Parathyroid adenoma (tissue), 2 donors: ENCODE measurements at regions not wholly inside any gene's neighbourhood (a gene's known extent, or its start where the extent isn't known, plus 50 kb on each side); places are given as distances from the start of the nearest gene placed in this dataset.
"Not testable (repeated sequence)": the region's sequence is repeated elsewhere in the genome, so short reads cannot be mapped to it uniquely, and the experiment has no call there.

Experiments used
- H2AFZ ChIP-seq: fragments of 300-600 bp; sonication (generic); one replicate; pipeline ENCODE4 v1.7.0; 2017; ENCODE audit warnings: antibody characterized with exemption, mild to moderate bottlenecking
- H3K27ac ChIP-seq: fragments of 300-600 bp; sonication (generic); one replicate; pipeline ENCODE4 v1.7.0; 2017
- H3K27me3 ChIP-seq: fragments of 300-600 bp; sonication (generic); one replicate; pipeline ENCODE4 v1.7.0; 2017; ENCODE audit warnings: low read length; ENCODE audit not compliant: control insufficient read depth, insufficient read depth
- H3K36me3 ChIP-seq: fragments of 300-600 bp; sonication (generic); one replicate; pipeline ENCODE4 v1.7.0; 2017; ENCODE audit warnings: low read length; ENCODE audit not compliant: control insufficient read depth, insufficient read depth
- H3K4me1 ChIP-seq: fragments of 300-600 bp; sonication (generic); one replicate; pipeline ENCODE4 v1.7.0; 2017; ENCODE audit warnings: control low read depth
- H3K4me2 ChIP-seq: fragments of 300-600 bp; sonication (generic); one replicate; pipeline ENCODE4 v1.7.0; 2017; ENCODE audit warnings: low read length
- H3K4me3 ChIP-seq: fragments of 300-600 bp; sonication (generic); one replicate; pipeline ENCODE4 v1.7.0; 2017; ENCODE audit warnings: low read depth, low read length
- H3K79me2 ChIP-seq: fragments of 300-600 bp; sonication (generic); one replicate; pipeline ENCODE4 v1.7.0; 2017; ENCODE audit warnings: control low read depth
- H3K9ac ChIP-seq: fragments of 300-600 bp; sonication (generic); one replicate; pipeline ENCODE4 v1.7.0; 2017; ENCODE audit warnings: mild to moderate bottlenecking
- H3K9me3 ChIP-seq: fragments of 300-600 bp; sonication (generic); one replicate; pipeline ENCODE4 v1.7.0; 2017; ENCODE audit warnings: low read length; ENCODE audit not compliant: control insufficient read depth
- TF ChIP-seq, protein P1 (sequence below): fragments of 300-600 bp; sonication (generic); IDR thresholded peaks from one replicate; pipeline ENCODE4 v1.7.0; 2017; ENCODE audit warnings: antibody characterized with exemption, mild to moderate bottlenecking
- donor health status: primary hyperparathyroidism.

DNA sequence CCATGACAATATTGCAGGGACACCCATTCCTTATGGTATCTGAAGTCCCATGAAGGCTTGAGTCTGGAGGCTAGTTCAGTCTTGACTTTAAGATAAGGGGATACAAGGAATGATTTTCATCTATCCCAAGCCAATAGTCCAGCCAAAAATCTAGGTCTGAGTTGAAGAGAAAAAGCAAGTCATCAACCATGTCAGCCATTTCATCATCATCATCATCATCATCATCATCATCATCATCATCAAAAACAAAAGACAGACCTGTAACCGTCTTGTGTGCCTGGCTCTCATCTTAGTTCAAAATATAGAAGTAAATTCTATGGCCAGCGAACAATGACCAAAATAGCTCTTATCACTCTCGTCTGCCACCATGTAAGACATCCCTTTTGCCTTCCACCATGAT lies 59.5 kb upstream of the FAM90A26 start:
- not testable (repeated sequence) for H3K27ac ChIP-seq, H3K79me2 ChIP-seq, H2AFZ ChIP-seq, H3K4me2 ChIP-seq, H3K4me3 ChIP-seq, H3K36me3 ChIP-seq, H3K9me3 ChIP-seq, H3K27me3 ChIP-seq, H3K4me1 ChIP-seq, H3K9ac ChIP-seq

DNA sequence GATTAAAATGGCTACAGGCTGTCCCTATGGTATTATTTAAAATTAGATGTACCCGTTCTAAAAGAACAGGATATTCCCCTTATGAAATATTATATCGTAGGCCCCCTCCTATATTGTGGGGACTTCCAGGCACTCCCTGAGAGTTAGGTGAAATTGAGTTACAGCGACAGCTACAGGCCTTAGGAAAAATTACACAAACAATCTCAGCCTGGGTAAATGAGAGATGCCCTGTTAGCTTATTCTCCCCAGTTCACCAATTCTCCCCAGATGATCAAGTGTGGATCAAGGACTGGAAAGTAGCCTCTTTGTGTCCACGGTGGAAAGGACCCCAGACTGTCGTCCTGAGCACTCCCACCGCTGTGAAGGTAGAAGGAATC lies 67.1 kb upstream of the FAM90A26 start:
- Histone ChIP-seq H3K4me3 (peak overlapping the region; percentile 44), H2AFZ (peak overlapping the region; percentile 7), H3K27ac (peak overlapping the region; percentile 94), H3K4me2 (peak overlapping the region; percentile 61)
- H3K79me2 ChIP-seq, H3K4me1 ChIP-seq, H3K9ac ChIP-seq, H3K27me3 ChIP-seq, H3K9me3 ChIP-seq, H3K36me3 ChIP-seq: not testable (repeated sequence)
- TF ChIP-seq, protein P1, sequence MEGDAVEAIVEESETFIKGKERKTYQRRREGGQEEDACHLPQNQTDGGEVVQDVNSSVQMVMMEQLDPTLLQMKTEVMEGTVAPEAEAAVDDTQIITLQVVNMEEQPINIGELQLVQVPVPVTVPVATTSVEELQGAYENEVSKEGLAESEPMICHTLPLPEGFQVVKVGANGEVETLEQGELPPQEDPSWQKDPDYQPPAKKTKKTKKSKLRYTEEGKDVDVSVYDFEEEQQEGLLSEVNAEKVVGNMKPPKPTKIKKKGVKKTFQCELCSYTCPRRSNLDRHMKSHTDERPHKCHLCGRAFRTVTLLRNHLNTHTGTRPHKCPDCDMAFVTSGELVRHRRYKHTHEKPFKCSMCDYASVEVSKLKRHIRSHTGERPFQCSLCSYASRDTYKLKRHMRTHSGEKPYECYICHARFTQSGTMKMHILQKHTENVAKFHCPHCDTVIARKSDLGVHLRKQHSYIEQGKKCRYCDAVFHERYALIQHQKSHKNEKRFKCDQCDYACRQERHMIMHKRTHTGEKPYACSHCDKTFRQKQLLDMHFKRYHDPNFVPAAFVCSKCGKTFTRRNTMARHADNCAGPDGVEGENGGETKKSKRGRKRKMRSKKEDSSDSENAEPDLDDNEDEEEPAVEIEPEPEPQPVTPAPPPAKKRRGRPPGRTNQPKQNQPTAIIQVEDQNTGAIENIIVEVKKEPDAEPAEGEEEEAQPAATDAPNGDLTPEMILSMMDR: peak; percentile 48

DNA sequence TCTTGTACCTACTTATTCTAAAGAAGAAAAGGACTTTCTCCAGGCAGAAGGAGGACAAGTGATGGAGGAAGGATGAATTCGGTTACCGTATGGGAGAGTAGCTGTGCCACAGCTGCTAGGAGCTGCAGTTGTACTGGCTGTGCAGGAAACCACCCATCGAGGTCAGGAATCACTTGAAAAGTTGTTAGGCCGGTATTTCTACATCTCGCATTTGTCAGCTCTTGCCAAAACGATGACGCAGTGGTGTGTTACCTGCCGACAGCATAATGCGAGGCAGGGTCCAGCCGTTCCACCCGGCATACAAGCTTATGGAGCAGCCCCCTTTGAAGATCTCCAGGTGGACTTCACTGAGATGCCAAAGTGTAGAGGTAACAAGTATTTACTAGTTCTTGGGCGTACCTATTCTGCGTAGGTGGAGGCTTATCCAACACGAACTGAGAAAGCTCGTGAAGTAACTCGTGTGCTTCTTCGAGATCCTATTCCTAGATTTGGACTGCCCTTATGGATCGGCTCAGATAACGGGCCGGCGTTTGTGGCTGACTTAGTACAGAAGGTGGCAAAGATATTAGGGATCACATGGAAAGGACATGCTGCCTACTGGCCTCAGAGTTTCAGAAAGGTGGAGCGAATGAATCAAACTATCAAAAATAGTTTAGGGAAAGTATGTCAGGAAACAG lies 67.6 kb upstream of the FAM90A26 start:
- H3K4me2 ChIP-seq: peak overlapping the region; percentile 64
- H3K4me1 ChIP-seq, H3K36me3 ChIP-seq, H3K9ac ChIP-seq, H3K27me3 ChIP-seq, H3K9me3 ChIP-seq, H3K79me2 ChIP-seq: not testable (repeated sequence)
- peak overlapping the region; percentile 94 for H3K27ac ChIP-seq
- peak overlapping the region; percentile 7 for H2AFZ ChIP-seq
- H3K4me3 ChIP-seq: peak overlapping the region; percentile 44

DNA sequence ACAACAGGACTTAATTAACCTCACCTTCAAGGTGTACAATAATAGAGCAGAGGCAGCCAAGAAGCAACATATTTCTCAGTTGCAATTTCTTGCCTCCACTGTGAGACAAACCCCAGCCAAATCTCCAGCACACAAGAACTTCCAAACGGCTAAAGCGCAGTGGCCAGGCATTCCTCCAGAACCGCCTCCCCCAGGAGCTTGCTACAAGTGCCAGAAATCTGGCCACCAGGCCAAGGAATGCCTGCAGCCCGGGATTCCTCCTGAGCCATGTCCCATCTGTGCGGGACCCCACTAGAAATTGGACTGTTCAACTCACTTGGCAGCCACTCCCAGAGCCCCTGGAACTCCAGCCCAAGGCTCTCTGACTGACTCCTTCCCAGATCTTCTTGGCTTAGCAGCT lies 73.9 kb upstream of the FAM90A26 start:
- H3K27ac ChIP-seq, H3K9me3 ChIP-seq, H3K27me3 ChIP-seq, H3K79me2 ChIP-seq, H2AFZ ChIP-seq, H3K9ac ChIP-seq, H3K4me2 ChIP-seq, H3K36me3 ChIP-seq, H3K4me3 ChIP-seq, H3K4me1 ChIP-seq: not testable (repeated sequence)

DNA sequence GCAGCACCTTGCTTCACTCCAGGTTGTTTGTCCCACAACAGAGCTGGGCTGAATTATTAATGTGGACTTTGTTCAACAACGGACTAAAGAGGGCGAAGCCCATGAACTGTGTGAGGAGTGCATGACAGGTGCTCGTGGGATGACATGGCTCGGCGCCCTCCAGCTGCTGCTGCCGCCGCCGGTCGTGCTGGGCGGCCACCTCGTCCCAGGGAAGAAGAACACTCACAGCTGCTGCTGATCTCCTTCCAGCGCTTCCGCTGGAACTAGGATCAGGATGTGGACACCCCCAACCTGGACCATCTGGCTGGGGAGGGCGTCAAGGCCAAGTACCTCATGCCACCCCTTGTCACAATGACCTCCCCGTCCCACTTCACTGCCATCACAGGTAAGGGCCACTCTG lies 91.4 kb upstream of the FAM90A26 start:
- H3K27me3 ChIP-seq, H3K27ac ChIP-seq, H3K4me2 ChIP-seq, H3K4me3 ChIP-seq, H3K9me3 ChIP-seq, H3K4me1 ChIP-seq, H2AFZ ChIP-seq, H3K36me3 ChIP-seq, H3K79me2 ChIP-seq, H3K9ac ChIP-seq: not testable (repeated sequence)

DNA sequence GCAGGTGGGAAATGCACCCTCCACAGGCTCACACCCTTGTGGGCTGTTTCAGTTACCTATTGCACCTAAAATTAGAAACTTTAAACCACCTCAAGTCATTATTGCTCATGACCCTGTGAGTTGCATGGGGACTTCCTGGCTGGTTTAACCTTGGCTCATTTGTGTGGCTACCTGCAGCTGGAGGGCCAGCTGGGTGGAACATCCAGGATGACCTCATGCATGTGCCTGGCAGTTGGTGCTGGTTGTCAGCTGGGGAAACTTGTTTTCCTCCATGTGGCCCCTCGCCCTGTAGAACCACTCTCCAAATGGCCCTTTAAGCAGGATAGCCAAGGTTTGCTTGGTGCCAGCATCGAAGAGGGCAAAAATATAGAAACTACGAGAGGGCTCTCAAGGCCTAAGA lies 93.2 kb upstream of the FAM90A26 start:
- H3K4me3 ChIP-seq, H3K9ac ChIP-seq, H3K9me3 ChIP-seq, H3K4me2 ChIP-seq, H3K36me3 ChIP-seq, H3K79me2 ChIP-seq, H3K4me1 ChIP-seq, H2AFZ ChIP-seq, H3K27me3 ChIP-seq, H3K27ac ChIP-seq: not testable (repeated sequence)

DNA sequence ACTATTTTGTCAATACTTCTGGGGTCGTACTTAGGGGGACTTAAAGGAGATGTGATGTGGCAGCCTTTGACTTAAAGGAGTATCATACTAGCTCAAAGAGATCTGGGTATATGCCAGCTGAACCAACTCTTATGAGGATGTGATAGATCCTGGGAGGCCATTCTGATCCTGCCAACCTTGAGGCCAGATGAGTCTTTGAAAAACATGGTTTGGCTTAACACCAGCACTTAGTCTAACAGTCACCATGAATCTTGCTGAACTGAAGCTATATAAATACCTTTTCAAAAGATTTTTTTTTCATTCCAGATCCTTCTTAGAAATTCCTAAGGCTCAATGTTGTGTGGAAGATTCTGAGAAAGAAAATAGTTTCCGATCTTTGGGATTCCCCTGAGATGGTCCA lies 93.7 kb upstream of the FAM90A26 start:
- not testable (repeated sequence) for H3K4me1 ChIP-seq

DNA sequence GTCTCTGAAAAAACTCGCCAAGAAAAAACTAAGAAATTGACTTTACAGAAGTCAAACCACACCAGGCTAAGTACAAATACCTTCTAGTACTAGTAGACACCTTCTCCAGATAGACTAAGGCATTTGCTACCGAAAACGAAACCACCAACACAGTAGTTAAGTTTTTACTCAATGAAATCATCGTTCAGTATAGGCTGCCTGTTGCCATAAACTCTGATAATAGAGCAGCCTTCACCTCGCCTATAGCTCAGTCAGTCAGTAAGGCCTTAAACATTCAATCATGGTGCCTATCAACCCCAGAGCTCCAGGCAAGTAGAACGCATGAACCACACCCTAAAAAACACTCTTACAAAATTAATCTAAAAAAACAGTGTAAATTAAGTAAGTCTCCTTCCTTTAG lies 96.8 kb upstream of the FAM90A26 start:
- H3K4me2 ChIP-seq: peak overlapping the region; percentile 53
- H2AFZ ChIP-seq, H3K27me3 ChIP-seq, H3K36me3 ChIP-seq, H3K9ac ChIP-seq, H3K79me2 ChIP-seq, H3K4me3 ChIP-seq, H3K4me1 ChIP-seq, H3K9me3 ChIP-seq: not testable (repeated sequence)
- H3K27ac ChIP-seq: peak overlapping the region; percentile 98

More for the DNA sequence above, 93.7 kb upstream of the FAM90A26 start:
- H3K4me3 ChIP-seq, H3K27me3 ChIP-seq, H3K4me2 ChIP-seq, H3K79me2 ChIP-seq, H3K9ac ChIP-seq, H3K27ac ChIP-seq, H3K36me3 ChIP-seq, H3K9me3 ChIP-seq, H2AFZ ChIP-seq: not testable (repeated sequence)

DNA sequence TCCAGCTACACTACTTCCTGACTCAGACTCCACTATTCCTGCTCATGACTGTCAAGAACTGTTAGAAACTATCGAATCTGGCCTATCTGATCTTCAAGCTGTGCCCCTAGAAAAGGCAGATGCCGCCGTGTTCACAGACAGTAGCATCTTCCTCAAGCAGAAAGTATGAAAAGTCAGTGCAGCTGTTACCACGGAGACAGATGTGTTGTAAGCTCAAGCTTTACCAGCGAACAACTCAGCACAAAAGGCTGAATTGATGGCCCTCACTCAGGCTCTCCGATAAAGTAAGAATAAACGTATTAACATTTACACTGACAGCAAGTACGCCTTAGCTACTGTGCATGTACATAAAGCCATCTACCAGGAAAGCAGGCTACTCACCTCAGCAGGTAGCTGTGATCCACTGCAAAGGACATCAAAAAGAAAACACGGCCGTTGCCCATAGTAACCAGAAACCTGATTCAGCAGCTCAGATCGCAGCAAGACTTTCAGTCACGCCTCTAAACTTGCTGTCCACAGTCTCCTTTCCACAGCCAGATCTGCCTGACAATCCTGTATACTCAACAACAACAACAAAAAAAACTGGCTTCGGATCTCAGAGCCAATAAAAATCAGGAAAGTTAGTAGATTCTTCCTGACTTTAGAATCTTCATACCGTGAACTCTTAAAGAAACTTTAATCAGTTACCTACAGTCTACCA lies 97.5 kb upstream of the FAM90A26 start:
- H3K4me1 ChIP-seq, H3K36me3 ChIP-seq, H3K9ac ChIP-seq, H2AFZ ChIP-seq, H3K27me3 ChIP-seq, H3K79me2 ChIP-seq, H3K9me3 ChIP-seq: not testable (repeated sequence)
- Histone ChIP-seq H3K27ac (peak overlapping the region; percentile 98), H3K4me3 (peak overlapping the region; percentile 19), H3K4me2 (peak overlapping the region; percentile 53)

DNA sequence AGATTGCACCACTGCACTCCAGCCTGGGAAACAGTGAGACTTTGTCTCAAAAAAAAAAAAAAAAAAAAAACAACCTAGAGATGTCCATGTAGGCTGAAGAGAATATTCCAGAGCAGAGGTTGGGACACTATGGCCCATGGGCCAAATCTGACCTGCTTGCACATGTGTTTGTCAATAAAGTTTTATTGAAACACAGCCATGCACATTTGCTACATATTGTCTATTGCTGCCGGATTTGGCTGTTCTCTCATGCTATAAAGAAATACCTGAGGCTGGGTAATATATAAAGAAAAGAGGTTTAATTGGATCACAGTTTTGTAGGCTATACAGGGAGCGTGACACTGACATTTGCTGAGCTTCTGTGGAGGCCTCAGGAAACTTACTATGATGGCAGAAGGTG lies 102.3 kb upstream of the FAM90A26 start:
- not testable (repeated sequence) for H3K79me2 ChIP-seq, H2AFZ ChIP-seq, H3K9ac ChIP-seq, H3K4me3 ChIP-seq, H3K9me3 ChIP-seq, H3K27ac ChIP-seq, H3K36me3 ChIP-seq, H3K4me1 ChIP-seq, H3K4me2 ChIP-seq, H3K27me3 ChIP-seq
